Neuron (in vitro differentiated cells): ENCODE measurements at regions not wholly inside any gene's neighbourhood (a gene's known extent, or its start where the extent isn't known, plus 50 kb on each side); places are given as distances from the start of the nearest gene placed in this dataset.
"Not testable (repeated sequence)": the region's sequence is repeated elsewhere in the genome, so short reads cannot be mapped to it uniquely, and the experiment has no call there.

Source experiments
- H2AFZ ChIP-seq: one replicate; pipeline ENCODE4 v1.6.1; 2013; ENCODE audit warnings: low read depth, mild to moderate bottlenecking, inconsistent platforms, low read length, moderate library complexity
- H3K27me3 ChIP-seq: one replicate; pipeline ENCODE4 v1.6.1; 2013; ENCODE audit warnings: low read length; ENCODE audit not compliant: insufficient read depth
- H3K36me3 ChIP-seq: one replicate; pipeline ENCODE4 v1.6.1; 2013; ENCODE audit warnings: low read length; ENCODE audit not compliant: insufficient read depth
- H3K4me1 ChIP-seq: one replicate; pipeline ENCODE4 v1.6.1; 2013; ENCODE audit warnings: low read length; ENCODE audit not compliant: insufficient read depth
- H3K4me3 ChIP-seq: 2 replicates; pipeline ENCODE4 v1.5.1; 2013; ENCODE audit warnings: mild to moderate bottlenecking, low read length, moderate library complexity
- H3K9me3 ChIP-seq: one replicate; pipeline ENCODE4 v1.6.1; 2013; ENCODE audit warnings: low read length

- Histone ChIP-seq H3K27me3 (no peaks in the 10 kb centered on the region), H3K4me3 (no peak overlapping the region), H3K36me3 (no peaks in the 10 kb centered on the region), H3K9me3 (no peaks in the 10 kb centered on the region), H2AFZ (no peak overlapping the region), H3K4me1 (no peaks in the 10 kb centered on the region)
Observed at GRCh38 chr7:81478664-81479063, 291.2 kb downstream of the HGF start.

- not testable (repeated sequence) for H3K4me1 ChIP-seq, H2AFZ ChIP-seq, H3K27me3 ChIP-seq, H3K36me3 ChIP-seq, H3K4me3 ChIP-seq, H3K9me3 ChIP-seq
Observed at GRCh38 chr7:81478201-81478600, 291.6 kb downstream of the HGF start.

GRCh38 chr7:81473236-81473635 is 296.6 kb downstream of the HGF start:
- H3K4me1 ChIP-seq, result peaks cover 4% of the 10 kb centered on the region
- no peaks in the 10 kb centered on the region for H3K9me3 ChIP-seq
- no peak overlapping the region for H3K4me3 ChIP-seq
- H3K27me3 ChIP-seq, result no peaks in the 10 kb centered on the region
- H3K36me3 ChIP-seq, result no peaks in the 10 kb centered on the region
- no peak overlapping the region for H2AFZ ChIP-seq

GRCh38 chr7:81470724-81471379 is 299.0 kb downstream of the HGF start:
- Histone ChIP-seq H3K36me3 (no peaks in the 10 kb centered on the region), H3K4me1 (peaks cover 4% of the 10 kb centered on the region), H3K9me3 (no peaks in the 10 kb centered on the region), H3K27me3 (no peaks in the 10 kb centered on the region), H2AFZ (no peak overlapping the region), H3K4me3 (no peak overlapping the region)

- Histone ChIP-seq H3K27me3 (no peaks in the 10 kb centered on the region), H3K4me1 (peaks cover 4% of the 10 kb centered on the region)
Observed at GRCh38 chr7:81469869-81470723, 299.8 kb downstream of the HGF start.

DNA sequence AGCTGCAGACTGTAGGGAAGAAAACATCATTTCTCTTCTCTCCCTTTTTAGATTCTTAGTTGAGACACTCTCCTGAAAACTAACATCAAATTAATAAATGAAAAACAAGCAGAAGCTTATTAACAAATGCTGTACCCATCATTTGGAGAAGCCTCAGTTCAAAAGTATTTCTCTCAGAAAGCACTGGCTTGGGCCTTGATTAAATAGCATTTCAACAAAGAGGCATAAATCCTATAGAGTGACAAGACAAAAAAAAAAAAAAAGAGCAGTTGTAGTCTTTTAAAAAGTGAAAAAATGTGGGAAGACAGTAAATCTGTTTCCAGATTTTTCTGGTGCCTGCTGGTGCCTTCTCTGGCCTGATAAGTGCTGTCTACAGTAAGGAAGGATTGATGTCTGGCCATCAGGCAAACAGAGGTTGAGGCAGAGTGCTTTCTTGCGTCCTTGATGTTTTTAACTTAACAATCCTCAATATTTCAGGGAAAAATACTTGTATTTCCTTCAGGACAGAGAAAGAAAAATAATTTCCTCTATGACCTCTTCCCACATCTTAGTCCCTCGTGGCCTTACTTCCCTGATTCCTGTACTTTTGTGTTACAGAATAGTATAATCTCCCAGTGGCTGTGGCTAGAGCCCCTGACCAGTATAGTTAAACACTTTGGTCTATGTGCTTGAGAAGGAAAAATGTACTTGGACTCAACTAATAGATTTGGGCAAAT is 300.5 kb downstream of the HGF start:
- Histone ChIP-seq H2AFZ (peak overlapping the region; percentile 27), H3K4me1 (peaks cover 4% of the 10 kb centered on the region), H3K27me3 (no peaks in the 10 kb centered on the region), H3K9me3 (no peaks in the 10 kb centered on the region), H3K4me3 (no peak overlapping the region), H3K36me3 (no peaks in the 10 kb centered on the region)

More at GRCh38 chr7:81469869-81470723, 299.8 kb downstream of the HGF start:
- Histone ChIP-seq H3K4me3 (no peak overlapping the region), H3K9me3 (no peaks in the 10 kb centered on the region), H2AFZ (peak overlapping the region; percentile 51), H3K36me3 (no peaks in the 10 kb centered on the region)

DNA sequence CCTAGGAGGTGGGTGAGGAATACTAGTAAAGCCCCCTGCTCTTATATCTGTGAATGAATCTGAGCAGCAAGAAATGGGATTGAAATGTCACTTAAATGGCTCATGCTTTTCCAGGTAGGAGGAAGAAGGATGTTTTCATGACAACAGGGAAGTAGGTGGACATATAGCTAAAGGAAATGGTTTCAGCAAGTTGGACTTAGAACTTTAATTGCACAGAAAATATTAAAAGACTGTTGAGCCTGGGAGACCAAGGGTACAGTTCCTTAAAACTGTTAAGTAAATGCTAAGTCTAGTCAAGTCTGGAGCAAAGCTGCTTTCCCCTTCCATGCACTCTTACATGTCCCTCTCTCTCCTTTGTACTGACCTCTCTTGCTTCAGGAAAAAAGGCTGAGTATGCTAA is 301.3 kb downstream of the HGF start:
- Histone ChIP-seq H3K4me3 (no peak overlapping the region), H3K27me3 (no peaks in the 10 kb centered on the region), H3K4me1 (peaks cover 4% of the 10 kb centered on the region), H3K36me3 (no peaks in the 10 kb centered on the region), H2AFZ (no peak overlapping the region), H3K9me3 (no peaks in the 10 kb centered on the region)

GRCh38 chr7:81467964-81468363 is 301.9 kb downstream of the HGF start:
- no peaks in the 10 kb centered on the region for H3K36me3 ChIP-seq
- H3K4me3 ChIP-seq, result no peak overlapping the region
- no peaks in the 10 kb centered on the region for H3K9me3 ChIP-seq
- H3K4me1 ChIP-seq, result peaks cover 4% of the 10 kb centered on the region
- no peaks in the 10 kb centered on the region for H3K27me3 ChIP-seq
- no peak overlapping the region for H2AFZ ChIP-seq

DNA sequence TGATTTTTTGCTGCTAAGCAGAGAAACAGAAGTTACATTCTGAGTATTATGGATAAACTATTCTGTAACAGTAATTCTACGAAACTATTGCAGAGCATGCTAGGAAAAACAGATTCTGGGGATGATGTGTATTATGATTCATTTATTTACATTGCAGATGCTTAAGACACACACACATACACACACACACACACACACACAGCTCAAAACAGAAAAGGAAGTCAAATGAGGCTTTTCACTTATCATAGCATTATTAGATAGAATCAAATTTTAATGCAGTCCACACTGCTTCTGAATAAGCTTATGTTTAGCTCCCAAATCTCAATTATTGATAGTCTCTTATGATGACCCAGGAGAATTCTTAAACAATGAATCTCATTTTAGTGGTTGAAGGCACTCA is 307.2 kb downstream of the HGF start:
- H3K27me3 ChIP-seq, result no peaks in the 10 kb centered on the region
- no peak overlapping the region for H2AFZ ChIP-seq
- H3K4me1 ChIP-seq, result no peaks in the 10 kb centered on the region
- no peaks in the 10 kb centered on the region for H3K9me3 ChIP-seq
- no peaks in the 10 kb centered on the region for H3K36me3 ChIP-seq
- H3K4me3 ChIP-seq, result no peak overlapping the region

- no peak overlapping the region for H3K4me3 ChIP-seq
- H3K36me3 ChIP-seq, result no peaks in the 10 kb centered on the region
- no peaks in the 10 kb centered on the region for H3K9me3 ChIP-seq
- no peak overlapping the region for H2AFZ ChIP-seq
- no peaks in the 10 kb centered on the region for H3K27me3 ChIP-seq
- H3K4me1 ChIP-seq, result no peaks in the 10 kb centered on the region
Observed at GRCh38 chr7:81460250-81461045, 309.4 kb downstream of the HGF start.

DNA sequence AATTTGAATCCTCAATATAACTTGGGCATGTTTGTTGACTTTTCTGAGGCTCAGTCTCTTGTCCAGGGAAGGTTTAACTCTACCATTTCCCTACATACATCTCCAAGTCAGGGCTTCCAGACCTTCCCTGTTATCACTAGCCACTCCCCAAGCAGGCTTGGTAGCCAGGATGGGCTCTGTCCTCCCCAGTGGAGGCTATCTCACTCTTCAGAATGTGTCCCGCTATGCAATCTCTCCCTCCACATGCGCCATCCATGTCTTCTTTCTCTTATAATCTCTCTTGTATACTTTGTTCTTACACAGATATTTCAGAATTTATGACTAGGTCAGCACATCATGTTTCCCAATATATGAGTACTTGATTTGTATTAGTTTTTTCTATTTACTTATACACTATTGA is 310.4 kb downstream of the HGF start:
- no peak overlapping the region for H2AFZ ChIP-seq

DNA sequence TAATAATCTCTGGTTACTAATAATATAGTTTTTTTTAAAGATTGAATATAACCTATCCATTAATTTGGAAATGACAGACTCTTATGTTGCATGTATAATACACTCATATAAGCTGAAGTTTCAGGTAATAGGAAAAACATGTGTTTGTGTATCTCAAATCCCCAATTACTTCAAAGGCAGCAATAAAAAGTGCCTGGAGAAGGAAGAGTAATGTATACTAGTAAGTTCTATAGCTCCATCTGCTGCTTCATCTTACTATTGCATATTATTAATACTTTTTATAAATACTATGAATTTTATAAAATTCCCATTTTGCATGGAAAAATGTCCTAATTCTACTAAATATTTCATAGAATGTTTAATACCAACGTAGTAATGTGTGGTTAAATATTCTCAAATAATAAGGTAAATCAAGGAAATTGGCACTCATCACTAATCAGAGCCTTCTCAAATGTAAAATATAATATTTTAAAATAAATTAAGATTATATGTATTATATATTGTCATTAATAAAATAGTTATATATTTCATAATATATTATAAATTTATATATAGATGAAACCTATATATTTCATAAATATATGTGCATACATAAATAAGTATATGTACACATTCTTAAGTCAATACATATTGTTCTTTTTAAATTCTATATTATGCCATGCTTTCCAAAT is 311.9 kb downstream of the HGF start:
- Histone ChIP-seq H3K4me1 (no peaks in the 10 kb centered on the region), H3K4me3 (no peak overlapping the region), H3K9me3 (no peaks in the 10 kb centered on the region), H2AFZ (no peak overlapping the region), H3K36me3 (no peaks in the 10 kb centered on the region), H3K27me3 (no peaks in the 10 kb centered on the region)

More for the DNA sequence above, 310.4 kb downstream of the HGF start:
- no peaks in the 10 kb centered on the region for H3K36me3 ChIP-seq
- no peak overlapping the region for H3K4me3 ChIP-seq
- H3K27me3 ChIP-seq, result no peaks in the 10 kb centered on the region
- H3K9me3 ChIP-seq, result no peaks in the 10 kb centered on the region
- no peaks in the 10 kb centered on the region for H3K4me1 ChIP-seq
